A549 (cell line): ENCODE measurements at regions not wholly inside any gene's neighbourhood (a gene's known extent, or its start where the extent isn't known, plus 50 kb on each side); places are given as distances from the start of the nearest gene placed in this dataset.

Source experiments
- CBX2 ChIP-seq: fragments of 200-600 bp; sonication (generic); IDR thresholded peaks from 2 replicates; pipeline ENCODE4 v1.6.1; 2016; ENCODE audit warnings: low read depth, mild to moderate bottlenecking, borderline replicate concordance
- CBX8 ChIP-seq: fragments of 200-600 bp; sonication (generic); IDR thresholded peaks from 2 replicates; pipeline ENCODE4 v1.6.1; 2016
- EP300 ChIP-seq, 2 experiments: fragments of >200 bp; sonication (Bioruptor Twin); formaldehyde crosslinking; IDR thresholded peaks; 2 replicates in 1 of 2; 3 replicates in 1 of 2; pipeline ENCODE4 v1.6.1; 2016 to 2017
- MAFK ChIP-seq: fragments of 450-650 bp; IDR thresholded peaks from 2 replicates; pipeline ENCODE4 v1.6.1; 2014; ENCODE audit not compliant: partially characterized antibody
- POLR2A ChIP-seq: IDR thresholded peaks from 2 replicates; pipeline ENCODE4 v1.6.1; 2012; ENCODE audit warnings: mild to moderate bottlenecking, low read length
- RFX5 ChIP-seq: fragments of 450-650 bp; IDR thresholded peaks from 2 replicates; pipeline ENCODE4 v1.7.1; 2014; ENCODE audit warnings: antibody characterized with exemption, mild to moderate bottlenecking, moderate library complexity
- TF ChIP-seq, protein P1 (sequence below): fragments of >200 bp; sonication (Bioruptor Twin); formaldehyde crosslinking; IDR thresholded peaks from 3 replicates; pipeline ENCODE4 v1.5.1; 2016

DNA sequence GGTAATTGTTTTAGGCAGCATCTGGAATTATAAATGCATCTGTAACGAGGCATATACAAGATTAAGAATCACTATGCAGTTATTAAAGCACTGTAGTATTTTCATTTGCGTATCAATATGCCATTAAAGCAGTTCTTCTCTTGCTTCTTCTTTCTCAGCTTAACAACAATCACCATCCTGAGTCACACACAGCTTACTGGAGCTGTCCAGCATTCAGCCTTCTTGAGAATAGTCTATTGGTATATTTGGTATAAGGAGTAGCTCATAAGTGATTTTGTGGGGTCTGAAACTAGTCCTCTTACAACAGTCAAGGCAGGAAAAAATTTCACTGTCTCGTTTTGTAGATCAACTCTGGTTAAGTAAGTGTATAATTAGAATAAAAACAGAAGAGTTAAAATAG, 523.0 kb upstream of the FOXG1 start:
- TF ChIP-seq POLR2A (no peak), RFX5 (no peak), EP300 (IDR thresholded peaks at IDR 0.05) (no peak), CBX2 (no peak), CBX8 (no peak), MAFK (no peak)
- TF ChIP-seq, protein P1, sequence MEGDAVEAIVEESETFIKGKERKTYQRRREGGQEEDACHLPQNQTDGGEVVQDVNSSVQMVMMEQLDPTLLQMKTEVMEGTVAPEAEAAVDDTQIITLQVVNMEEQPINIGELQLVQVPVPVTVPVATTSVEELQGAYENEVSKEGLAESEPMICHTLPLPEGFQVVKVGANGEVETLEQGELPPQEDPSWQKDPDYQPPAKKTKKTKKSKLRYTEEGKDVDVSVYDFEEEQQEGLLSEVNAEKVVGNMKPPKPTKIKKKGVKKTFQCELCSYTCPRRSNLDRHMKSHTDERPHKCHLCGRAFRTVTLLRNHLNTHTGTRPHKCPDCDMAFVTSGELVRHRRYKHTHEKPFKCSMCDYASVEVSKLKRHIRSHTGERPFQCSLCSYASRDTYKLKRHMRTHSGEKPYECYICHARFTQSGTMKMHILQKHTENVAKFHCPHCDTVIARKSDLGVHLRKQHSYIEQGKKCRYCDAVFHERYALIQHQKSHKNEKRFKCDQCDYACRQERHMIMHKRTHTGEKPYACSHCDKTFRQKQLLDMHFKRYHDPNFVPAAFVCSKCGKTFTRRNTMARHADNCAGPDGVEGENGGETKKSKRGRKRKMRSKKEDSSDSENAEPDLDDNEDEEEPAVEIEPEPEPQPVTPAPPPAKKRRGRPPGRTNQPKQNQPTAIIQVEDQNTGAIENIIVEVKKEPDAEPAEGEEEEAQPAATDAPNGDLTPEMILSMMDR, result no peak
